ENCODE measurements at regions not wholly inside any gene's neighbourhood (a gene's known extent, or its start where the extent isn't known, plus 50 kb on each side); places are given as distances from the start of the nearest gene placed in this dataset.

GRCh38 chr4:126610933-126611332, 1021.8 kb upstream of the INTU start:
- DNase-seq (ENCODE audit: low spot score): no peak
- ChIA-PET POLR2A (ENCODE audit: low non-redundant PET) (no interaction called here), CTCF (interaction anchor here (0.5 kb wide), 1 partner anchor 1298 kb away, joined by 6 read pairs; no protein-coding TSS in a partner anchor)
- no peak for TF ChIP-seq CTCF (conservative IDR thresholded peaks at IDR 0.05; ENCODE audit: low read depth)
- H3K27ac ChIP-seq: no peak overlapping the region

- no peak overlapping the region for H3K27ac ChIP-seq
- no peak for TF ChIP-seq CTCF (conservative IDR thresholded peaks at IDR 0.05; ENCODE audit: low read depth)
- POLR2A ChIA-PET (ENCODE audit: low non-redundant PET): no interaction called here
- CTCF ChIA-PET: no interaction called here
- DNase-seq (ENCODE audit: low spot score): peak; percentile 80
Measured at GRCh38 chr4:126611900-126612299, 1020.9 kb upstream of the INTU start.

GRCh38 chr4:126614356-126614855, 1018.4 kb upstream of the INTU start:
- no peak for DNase-seq (ENCODE audit: low spot score)
- TF ChIP-seq CTCF (conservative IDR thresholded peaks at IDR 0.05; ENCODE audit: low read depth): no peak
- no peak overlapping the region for H3K27ac ChIP-seq
- POLR2A ChIA-PET (ENCODE audit: low non-redundant PET): no interaction called here
- CTCF ChIA-PET: interaction anchor here (0.7 kb wide), 2 partner anchors 8 to 22 kb away, joined by 3 to 4 read pairs; no protein-coding TSS in a partner anchor

- CTCF ChIA-PET: interaction anchor here (0.7 kb wide), 1 partner anchor 111 kb away, joined by 3 read pairs; no protein-coding TSS in a partner anchor
- no peak for DNase-seq (ENCODE audit: low spot score)
- no peak for TF ChIP-seq CTCF (conservative IDR thresholded peaks at IDR 0.05; ENCODE audit: low read depth)
- H3K27ac ChIP-seq: no peak overlapping the region
- POLR2A ChIA-PET (ENCODE audit: low non-redundant PET): no interaction called here
Measured at GRCh38 chr4:126616795-126617194, 1016.0 kb upstream of the INTU start.

- CTCF ChIA-PET: interaction anchor here (0.6 kb wide), 1 partner anchor 16 kb away, joined by 3 read pairs; no protein-coding TSS in a partner anchor
- H3K27ac ChIP-seq: no peak overlapping the region
- POLR2A ChIA-PET (ENCODE audit: low non-redundant PET): no interaction called here
- TF ChIP-seq CTCF (conservative IDR thresholded peaks at IDR 0.05; ENCODE audit: low read depth): no peak
- DNase-seq (ENCODE audit: low spot score): peak; percentile 31
Measured at GRCh38 chr4:126627255-126627654, 1005.5 kb upstream of the INTU start.

- CTCF ChIA-PET: interaction anchor here (0.6 kb wide), 2 partner anchors 280 to 1168 kb away, joined by 3 read pairs; no protein-coding TSS in a partner anchor
- POLR2A ChIA-PET (ENCODE audit: low non-redundant PET): no interaction called here
- no peak for TF ChIP-seq CTCF (conservative IDR thresholded peaks at IDR 0.05; ENCODE audit: low read depth)
- DNase-seq (ENCODE audit: low spot score): no peak
- no peak overlapping the region for H3K27ac ChIP-seq
Measured at GRCh38 chr4:126628933-126629332, 1003.8 kb upstream of the INTU start.

Measured in RWPE1 (cell line).